NCI-H1417 treated with DMSO at 0.1 percent for 48 hours (cell line): ENCODE measurements at regions not wholly inside any gene's neighbourhood (a gene's known extent, or its start where the extent isn't known, plus 50 kb on each side); places are given as distances from the start of the nearest gene placed in this dataset.
"Not testable (repeated sequence)": the region's sequence is repeated elsewhere in the genome, so short reads cannot be mapped to it uniquely, and the experiment has no call there.

Source experiments
- DNase-seq: peaks from one replicate; lab custom pipeline; 2025; lab: John Stamatoyannopoulos, UW

DNA sequence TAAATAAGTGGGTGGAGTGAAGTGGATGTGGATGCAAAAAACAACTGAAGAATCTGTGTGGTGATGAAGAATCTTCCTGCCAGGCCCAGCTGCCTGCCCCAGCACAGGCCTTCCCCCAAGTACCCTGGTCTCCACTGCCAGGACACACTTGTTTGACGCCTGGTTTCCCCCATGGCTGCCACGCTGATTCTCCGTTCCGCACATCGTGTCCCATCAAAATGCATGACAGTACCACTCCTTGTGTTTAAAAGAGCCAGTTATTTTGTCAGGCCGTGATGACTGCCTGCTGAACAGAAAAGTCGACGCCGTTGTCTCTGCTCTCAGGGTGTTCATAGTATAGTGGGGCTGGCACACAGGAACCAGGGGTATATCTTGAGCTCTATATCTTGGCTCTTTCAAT is 50.3 kb upstream of the KYNU start:
- DNase-seq = no peak

DNA sequence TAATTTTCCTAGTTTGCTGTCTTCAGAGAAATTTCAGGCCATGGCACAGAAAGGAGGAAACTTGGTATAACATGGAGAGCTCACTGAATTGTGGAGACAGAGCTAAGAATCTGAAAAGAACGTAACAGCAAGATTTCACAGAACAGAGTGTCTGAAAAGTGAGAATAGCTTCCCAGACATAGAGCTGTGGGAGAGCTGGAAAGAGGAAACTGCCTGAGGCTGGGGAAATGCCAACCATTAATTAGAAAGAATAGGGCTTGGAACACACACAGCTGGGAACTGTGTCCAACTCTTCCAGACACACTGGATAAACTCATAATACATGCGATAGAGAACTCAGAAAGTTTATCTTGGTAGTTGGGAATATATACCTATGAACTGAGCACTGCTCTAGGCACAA is 51.6 kb upstream of the KYNU start:
- no peak for DNase-seq

DNA sequence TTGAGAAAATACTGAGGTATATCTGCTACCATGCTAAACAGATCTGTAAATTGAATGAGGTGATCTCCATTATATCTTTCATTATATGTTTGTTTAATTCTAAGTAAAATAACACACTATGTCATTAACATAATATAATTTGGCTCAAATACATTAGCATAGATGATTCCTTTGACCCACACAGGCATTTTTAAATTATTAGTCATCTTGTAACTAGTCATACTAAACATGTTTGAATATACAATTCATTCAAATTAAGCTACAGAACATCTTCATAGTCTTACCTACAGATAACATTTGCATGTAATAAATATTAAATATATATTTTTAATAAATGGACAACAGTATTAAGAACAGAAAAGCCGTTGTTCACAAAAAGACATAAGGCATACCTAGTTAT is 52.7 kb upstream of the KYNU start:
- DNase-seq = no peak

DNA sequence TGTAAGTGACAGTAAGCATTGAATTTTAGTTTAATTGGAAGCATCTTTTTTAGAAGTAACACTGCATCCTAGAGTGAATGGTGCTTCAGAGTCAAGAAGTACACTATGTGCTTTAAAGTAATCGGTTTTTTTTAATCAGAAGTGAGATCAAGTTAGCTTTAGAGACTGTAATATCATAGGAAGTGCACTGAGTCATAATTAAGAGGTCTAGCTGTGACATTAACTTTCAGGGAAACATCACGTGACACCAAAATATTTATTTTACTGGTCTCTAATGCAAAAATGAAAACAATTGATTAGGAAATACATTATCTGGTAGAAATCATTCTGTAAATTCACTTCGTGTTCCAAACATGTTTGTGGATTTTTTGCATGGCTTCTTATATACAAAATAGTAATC is 55.3 kb upstream of the KYNU start:
- DNase-seq = no peak

DNA sequence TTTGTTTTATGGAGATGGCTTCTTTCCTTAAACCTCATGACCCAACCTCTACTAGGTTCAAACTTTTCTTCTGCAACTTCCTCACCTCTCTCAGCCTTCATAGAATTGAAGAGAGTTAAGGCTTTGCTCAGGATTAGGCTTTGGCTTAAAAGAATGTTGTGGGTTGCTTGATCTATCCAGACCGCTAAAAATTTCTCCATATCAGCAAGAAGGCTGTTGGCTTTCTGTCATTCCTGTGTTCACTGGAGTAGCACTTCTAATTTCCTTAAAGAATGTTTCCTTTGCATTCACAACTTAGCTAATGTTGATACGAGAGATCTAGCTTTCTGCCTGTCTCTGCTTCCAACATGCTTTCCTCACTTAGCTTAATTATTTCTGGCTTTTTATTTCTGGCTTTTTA is 58.1 kb upstream of the KYNU start:
- DNase-seq = no peak

DNA sequence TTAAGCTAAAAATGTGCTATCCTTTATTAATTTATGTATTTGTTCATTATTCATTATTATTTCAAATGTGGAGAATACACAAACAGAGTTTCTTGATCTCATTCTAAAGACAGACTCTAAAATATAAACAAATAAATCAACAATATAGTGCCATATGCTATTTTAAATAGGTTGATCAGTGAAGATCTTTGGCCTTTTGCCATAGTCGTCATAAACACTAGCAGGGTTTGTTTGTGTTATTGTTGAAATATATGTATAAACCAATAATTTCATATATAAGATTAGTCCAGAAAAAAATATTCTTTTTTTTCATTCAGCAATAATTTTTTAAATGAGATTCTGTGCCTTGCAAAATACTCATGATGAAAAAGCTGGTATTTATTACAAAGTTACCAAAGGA is 62.1 kb upstream of the KYNU start:
- DNase-seq = no peak

DNA sequence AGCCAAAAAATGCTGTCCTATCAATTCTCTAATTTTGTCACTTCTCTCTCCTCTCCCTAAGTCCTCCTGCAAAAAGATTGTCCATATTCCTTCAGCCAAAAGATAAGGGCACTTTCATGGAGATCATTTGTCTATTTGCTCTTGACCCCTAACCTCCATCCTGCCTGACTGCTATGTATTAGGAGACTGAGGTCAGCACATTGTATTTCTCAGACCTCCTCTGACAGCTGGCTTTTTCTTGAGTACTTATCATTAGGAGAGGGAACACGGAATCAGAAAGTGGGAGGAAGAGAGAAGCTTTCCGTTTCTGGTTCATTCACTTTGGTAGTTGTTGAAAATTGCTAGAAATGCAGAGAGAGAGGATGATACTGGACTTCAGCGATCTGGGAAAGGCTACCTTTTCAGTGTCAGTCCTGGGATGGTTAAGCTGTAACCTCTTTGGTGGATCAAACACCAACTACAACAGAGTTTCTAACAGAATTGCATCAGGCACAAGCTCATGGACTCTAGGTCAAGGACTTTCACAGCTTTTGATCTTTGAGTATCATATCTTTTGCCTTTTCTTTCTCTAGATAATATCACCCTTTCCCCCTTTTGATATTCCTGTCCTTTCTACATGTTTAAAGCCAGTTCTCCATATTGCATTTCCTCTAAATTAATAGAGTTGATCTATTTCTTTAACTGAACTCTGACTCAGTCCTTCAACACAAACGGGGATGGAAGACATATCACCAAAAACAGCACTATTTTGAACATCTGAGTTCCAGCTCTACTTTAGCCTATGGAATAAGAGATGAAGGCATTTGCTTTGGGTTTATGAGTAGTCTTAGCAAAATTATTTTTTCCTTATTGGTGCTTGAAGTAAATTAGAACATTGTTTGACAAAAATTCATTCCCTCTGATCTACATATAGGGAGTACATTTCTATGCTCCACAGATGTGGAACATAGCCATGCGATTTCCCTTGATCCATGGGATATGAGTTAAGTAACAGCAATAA is 63.3 kb upstream of the KYNU start:
- no peak for DNase-seq

DNA sequence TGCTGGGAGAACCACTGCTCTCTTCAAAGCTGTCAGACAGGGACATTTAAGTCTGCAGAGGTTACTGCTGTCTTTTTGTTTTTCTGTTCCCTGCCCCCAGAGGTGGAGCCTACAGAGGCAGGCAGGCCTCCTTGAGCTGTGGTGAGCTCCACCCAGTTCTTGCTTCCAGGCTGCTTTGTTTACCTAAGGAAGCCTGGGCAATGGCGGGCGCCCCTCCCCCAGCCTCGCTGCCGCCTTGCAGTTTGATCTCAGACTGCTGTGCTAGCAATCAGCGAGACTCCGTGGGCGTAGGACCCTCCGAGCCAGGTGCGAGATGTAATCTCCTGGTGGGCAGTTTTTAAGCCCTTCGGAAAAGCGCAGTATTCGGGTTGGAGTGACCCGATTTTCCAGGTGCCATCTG is 65.8 kb upstream of the KYNU start:
- DNase-seq = not testable (repeated sequence)

DNA sequence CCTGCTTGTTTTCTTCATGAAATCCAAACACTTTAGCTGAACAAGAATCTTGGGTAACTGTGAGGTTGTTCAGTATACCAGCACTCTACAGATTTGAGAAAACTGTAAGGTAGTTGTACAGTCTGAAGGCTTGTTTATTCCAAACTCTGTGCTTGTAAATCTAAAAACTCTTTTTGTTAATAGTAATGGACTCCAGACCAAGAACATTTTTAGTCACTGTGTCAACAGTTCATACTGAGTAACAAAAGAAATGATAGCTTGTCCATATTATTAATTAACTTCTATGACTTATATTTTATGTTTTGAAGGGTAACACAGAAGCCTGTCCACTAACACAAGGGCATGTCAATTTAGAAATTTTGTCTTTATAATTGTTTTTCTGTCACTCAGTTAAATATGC is 72.2 kb upstream of the KYNU start:
- no peak for DNase-seq

DNA sequence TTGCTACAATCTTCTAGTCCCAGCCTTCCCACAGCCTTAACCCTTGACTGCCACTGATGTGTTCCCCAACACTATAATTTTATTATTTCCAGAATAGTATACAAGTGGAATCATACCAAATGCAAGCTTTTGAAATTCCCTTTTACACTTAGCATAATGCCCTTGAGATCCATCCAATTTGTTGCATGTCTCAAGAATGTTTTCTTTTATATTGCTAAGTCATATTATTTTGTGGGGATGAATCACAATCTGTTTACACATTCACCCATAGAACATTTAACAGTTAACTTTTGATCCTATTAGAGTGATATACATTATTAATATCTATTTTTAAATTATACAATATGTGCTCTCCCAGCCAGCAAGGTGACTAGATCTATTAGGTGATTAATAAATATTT is 74.3 kb upstream of the KYNU start:
- no peak for DNase-seq

DNA sequence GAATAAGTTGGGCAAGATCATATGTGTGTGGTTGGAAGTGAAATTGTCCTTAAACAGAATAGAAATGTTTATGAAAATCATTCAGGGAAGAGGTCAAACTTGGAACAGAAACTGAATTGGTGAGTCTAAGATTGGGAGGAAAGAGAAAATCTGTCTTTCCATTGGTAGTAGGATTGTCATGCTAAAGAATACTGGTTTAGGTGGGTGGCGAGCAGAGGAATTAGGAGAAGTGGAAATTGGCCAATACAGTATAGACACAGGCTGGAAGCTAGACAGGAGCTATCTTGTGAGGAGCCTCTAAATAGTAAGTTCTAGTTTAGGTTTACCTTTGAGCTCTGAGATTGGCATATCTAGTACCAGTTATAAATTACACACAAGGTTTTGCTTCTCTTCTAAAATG is 80.9 kb upstream of the KYNU start:
- no peak for DNase-seq

DNA sequence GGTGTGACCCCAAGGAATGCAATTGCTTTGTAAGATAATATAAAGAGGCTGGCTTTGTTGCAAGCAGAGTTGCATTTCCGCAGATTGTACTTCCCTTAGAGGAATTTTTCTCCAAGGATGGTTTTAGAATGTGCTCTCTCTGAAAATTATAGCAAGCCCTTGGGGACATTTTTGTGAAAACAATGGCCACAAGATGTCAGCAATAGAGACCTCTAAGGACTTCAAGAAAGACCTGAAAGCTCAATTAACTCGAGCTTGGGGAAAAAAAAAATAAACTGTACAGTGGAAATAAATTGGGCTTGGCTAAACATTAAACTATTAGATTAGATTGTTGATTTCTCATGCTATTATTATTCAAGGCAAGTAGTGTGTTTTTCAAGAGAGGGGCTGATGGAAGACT is 81.3 kb upstream of the KYNU start:
- no peak for DNase-seq

DNA sequence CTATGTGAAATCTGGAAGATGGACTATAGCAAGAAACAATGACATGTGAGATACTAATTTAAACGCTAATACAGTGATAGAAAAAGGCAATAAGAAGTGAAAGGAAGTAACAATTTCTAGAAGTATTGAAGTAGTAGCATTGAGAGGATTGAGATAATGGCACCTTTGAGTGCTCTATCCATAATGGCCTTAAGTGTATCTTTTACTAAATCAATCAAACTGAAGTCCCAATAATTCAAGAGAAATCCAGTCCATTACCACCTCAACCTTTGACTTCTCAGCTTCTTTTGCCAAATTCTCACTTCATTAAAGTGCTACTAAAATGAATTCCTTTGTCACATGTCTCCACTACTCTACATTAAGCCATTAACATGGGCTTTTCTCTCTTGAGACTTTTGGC is 82.6 kb upstream of the KYNU start:
- no peak for DNase-seq

DNA sequence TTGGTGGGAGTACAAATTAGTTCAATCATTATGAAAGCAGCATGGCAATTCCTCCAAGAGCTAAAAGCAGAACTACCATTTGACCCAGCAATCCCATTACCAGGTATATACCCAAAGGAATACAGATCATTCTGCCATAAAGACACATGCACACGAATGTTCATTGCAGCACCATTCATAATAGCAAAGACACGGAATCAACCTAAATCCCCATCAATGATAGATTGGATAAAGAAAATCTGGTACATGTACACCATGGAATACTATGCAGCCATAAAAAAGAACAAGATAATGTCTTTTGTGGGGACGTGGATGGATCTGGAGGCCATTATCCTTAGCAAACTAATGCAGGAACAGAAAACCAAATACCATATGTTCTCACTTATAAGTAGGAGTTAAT is 85.1 kb upstream of the KYNU start:
- not testable (repeated sequence) for DNase-seq

DNA sequence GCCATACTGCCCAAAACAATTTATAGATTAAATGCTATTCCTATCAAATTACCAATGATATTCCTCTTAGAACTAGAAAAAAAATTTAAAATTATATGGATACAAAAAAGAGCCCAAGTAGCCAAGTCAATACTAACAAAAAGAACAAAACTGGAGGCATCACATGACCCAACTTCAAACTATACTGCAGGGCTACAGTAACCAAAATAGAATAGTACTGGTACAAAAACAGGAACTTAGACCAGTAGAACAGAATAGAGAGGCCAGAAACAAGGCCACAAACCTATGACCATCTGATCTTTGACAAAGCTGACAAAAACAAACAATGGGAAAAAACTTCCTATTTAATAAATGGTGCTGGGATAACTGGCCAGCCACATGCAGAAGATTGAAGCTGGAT is 86.1 kb upstream of the KYNU start:
- DNase-seq = no peak

DNA sequence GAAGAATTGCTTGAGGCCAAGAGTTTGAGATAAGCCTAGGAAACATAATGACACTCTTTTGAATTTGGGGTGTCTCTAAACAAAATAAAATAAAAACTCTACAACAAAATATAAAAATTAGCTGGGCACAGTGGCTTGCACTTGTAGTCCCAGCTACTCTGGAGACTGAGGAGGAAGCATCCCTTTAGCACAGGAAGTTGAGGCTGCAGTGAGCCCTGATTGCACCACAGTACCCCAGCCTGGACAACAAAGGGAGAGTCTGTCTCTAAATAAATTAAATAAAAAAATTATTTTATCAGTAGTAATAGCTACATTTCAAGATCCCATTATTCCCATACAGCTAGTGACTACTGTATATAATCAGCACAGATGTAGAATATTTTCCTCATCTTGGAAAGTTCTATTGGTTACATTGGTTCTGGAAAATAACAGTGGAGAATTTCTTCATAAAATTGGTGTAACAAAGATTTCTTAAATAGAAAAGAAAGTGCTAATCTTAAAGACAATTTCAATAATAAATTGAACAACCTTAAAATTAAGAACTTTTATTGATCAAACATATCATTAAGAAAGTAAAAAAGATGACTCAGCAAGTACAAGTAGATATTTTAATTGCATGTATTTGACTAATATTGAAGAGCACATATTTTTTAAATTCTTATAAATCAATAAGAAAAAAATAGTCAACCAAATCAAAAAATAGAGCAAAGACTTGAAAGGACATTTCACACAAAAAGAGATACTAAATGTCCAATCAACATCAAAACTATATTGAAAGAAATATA is 90.4 kb upstream of the KYNU start:
- no peak for DNase-seq

DNA sequence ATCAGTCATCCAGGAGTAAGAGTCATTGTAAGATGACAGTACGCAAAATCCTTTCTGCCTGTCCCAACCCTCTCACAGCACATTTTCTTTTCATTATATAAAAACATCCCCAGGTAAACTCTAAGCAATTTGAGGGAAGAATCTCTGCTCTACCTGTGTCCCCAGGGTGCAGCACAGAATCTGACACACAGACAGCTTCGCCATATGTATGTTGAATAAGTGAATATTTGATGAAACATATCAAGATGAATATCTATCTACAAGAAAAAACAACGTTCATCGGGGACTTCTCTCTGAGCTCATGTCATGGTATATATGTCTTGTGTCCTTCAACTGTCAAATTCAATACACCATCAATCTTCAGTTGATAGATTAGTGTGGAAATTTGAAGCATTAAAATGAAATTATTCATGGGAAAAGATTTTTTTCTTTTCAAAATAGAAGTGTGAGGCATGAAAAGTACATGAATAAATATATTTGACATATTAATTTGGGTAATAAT is 94.5 kb upstream of the KYNU start:
- no peak for DNase-seq

DNA sequence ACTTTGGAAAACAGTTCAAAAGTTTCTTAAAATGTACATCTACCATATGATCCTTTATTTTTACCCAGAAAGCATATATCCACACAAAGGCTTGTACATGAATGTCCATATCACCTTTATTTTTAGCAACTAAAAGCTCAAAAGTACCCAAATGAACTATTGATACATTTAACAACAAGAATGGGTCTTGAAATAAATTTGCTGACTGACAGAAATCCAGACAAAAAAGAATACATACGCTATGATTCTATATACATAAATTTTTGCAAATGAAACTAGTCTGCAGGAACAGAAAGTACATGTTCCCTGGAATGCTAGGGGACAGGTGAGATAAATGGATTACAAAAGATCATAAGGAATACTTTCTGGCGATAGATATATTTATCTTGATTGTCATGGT is 96.3 kb upstream of the KYNU start:
- no peak for DNase-seq

DNA sequence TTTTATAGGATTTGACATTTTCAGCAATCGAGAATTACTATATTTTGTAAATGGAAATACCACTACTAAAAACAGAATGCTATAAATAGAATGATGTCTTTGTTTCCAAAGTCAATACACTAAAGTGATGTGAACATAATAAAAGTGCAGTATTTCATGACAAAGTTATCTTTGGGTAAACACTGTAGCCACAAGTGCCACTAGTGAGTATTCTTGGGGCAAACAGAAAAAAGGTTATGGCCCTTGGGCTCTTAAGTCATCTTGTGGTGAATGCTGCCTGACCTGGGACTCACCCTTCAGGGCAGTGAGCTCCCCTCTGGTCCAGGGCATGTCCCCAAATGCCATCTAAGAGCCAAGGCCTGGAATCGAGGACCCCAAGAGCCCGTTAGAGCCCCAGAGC is 99.2 kb upstream of the KYNU start:
- DNase-seq = no peak

DNA sequence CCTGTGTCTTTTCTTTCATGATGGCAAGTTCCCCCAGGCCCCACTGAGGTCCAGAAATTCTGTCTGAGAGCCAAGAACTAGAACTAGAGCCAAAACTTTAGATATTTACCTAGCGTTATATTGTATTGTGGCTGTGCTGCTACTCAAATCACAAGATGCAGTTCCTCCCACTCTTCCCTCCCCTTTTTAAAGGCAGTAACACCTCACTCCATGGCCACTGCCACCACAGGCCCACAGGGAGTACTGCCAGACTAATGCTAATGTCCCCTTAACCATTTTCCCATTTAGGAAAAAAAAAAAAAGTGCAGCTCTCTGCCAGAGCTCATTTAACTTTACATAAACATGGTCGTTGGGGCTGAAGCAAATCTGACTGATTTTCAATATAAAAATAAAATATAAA is 99.7 kb upstream of the KYNU start:
- DNase-seq = no peak

DNA sequence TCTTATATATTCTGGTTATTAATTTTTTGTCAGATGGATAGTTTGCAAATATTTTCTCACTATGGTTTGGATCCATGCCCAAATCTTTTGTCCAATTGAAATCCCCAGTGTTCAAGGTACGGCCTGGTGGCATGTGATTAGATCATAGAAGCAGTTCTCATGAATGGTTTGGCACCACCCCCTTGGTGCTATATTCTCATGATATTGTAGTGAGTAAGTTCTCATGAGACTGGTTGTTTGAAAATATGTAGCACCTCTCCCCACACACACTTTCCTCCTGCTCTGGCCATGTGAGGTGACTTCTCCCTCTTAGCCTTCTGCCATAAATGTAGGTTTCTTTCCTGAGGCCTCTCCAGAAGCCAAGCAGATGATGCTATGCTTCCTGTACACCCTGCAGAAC is 107.7 kb upstream of the KYNU start:
- DNase-seq = no peak

DNA sequence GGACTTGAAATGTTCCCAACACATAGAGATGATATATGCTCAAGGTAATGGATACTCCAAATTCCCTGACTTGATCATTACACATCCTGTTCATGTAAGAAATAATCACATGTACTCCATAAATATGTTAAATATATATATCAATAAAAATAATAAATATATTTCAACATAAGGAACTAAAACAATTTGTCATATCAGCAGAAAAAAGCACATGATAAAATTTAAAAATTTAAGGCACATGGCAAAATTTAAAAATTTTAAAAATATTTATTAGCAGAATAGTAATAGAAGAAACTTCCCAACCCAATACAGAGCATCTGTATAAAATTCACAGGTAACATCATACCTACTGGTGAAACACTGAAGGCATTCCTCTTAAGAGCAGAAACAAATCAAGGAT is 109.6 kb upstream of the KYNU start:
- no peak for DNase-seq

DNA sequence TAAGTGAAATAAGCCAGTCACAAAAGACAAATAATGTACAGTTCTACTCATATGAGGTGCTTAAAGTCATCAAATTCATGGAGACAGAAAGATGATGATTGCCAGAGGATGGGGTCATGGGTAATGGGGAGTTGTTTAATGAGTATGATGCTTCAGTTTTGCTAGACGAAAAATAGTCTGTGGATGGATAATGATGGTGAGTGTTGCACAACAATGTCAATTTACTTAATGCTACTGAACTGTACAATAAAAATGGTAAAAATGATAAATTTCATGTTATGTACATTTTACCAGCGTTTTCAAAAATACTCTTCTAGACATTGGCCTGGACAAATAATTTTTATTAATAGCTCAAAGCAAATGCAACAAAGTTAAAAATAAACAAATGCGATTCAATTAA is 118.5 kb upstream of the KYNU start:
- DNase-seq = no peak
